Ishikawa (cell line): ENCODE measurements at regions not wholly inside any gene's neighbourhood (a gene's known extent, or its start where the extent isn't known, plus 50 kb on each side); places are given as distances from the start of the nearest gene placed in this dataset.

ENCODE experiments used
- CREB1 ChIP-seq: IDR thresholded peaks from 2 replicates; pipeline ENCODE4 v1.6.1; 2012; ENCODE audit warnings: low read depth
- EP300 ChIP-seq: IDR thresholded peaks from 2 replicates; pipeline ENCODE4 v1.6.1; 2012; ENCODE audit warnings: borderline replicate concordance
- RAD21 ChIP-seq: IDR thresholded peaks from 2 replicates; pipeline ENCODE4 v1.6.1; 2012; ENCODE audit warnings: low read depth

DNA sequence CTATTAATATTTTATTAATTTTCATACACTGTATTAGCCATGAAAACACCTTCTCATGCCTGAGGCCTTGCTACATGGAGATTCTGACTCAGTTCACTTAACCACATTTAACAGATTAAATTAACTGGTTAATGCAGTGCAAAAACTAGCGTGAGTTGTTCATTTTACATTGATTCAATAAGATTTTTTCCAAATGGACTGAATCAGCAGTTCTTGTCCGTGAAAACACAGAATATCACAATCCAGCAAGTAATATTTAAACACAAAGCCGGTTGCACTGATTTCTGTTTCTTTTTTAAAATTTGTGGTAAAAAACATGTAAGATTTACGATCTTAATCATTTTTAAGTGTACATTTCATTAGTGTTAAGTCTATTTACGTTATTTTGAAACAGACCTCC is 118.2 kb upstream of the THUMPD2 start:
- TF ChIP-seq RAD21, result no peak
- no peak for TF ChIP-seq EP300
- TF ChIP-seq CREB1, result no peak
